ENCODE measurements at regions not wholly inside any gene's neighbourhood (a gene's known extent, or its start where the extent isn't known, plus 50 kb on each side); places are given as distances from the start of the nearest gene placed in this dataset.
"Not testable (repeated sequence)": the region's sequence is repeated elsewhere in the genome, so short reads cannot be mapped to it uniquely, and the experiment has no call there.

DNA sequence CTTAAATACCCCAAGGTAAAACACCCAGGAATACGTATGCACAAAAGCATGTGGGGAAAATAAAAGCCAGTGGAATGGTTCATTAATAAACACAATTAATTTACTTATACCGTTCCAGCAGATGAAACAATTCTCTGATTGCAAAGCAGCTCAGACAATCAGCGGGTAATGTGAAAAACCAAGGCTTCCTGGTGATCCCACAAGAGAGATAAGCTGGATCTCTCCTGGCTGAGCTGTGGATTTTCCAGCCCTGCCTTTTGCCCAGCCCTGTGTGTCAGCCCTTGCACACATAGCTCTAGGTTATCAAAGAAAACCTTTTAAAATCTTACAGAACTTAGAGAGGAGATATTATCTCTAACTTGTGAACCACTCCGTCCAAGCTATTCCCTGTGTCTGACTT is 1010.7 kb upstream of the AUTS2 start:
- no peak for DNase-seq

DNA sequence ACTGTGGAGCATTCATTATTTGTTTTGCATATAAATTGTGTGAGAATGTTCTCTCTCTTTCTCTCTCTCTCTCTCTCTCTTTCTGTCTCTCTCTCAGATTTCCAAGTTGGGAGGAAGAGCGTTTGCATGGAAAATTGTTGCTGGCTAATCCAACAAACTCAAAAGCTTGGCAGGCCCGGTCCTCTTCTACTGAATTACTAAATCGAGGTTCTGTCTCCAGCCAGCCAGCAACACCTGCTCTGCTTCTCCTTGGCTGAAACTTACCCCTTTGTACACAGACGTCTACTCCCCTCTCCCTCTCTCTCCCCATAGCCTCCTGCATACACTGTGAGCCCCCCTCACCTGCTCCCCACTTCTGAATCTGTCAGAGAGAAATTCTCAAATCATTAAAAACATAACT is 996.4 kb upstream of the AUTS2 start:
- DNase-seq = no peak

DNA sequence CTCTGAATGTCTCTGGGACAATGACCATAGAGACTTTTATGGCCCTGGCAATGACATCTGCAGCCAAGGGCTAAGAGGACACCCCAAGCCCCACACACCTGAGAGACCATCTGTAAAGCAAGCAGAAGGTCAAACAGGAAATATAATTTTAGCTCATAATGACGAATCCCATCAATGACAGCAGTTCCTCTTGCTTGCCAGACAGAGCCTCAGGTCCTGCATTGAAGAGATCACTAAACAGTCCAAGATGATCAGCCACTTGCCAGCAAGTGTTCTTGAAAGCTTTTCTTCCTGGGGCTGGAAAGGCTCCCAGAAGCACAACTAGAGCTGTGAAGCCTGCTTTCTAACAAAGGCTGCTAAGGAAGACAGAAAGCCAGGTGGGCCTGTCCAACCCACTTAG is 993.7 kb upstream of the AUTS2 start:
- DNase-seq = no peak

DNA sequence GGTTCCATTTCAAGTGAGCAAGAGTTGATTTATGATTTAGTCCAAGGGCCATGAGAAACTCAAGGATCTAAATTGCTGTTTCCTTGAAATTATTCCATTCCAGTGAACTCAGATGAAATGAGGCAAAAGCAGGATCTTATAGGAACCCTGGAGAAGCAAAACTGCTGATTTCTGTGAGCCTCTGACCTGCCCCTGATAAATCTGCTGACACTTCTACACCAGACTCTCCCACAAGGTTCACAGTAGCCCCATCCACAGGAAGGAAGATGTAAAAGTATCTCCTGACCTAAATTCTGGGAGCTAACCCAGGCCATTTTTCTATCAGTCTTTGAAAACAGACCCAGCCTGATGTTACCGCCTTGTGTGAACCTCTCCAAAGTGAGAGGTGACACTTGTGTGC is 987.6 kb upstream of the AUTS2 start:
- DNase-seq = no peak

DNA sequence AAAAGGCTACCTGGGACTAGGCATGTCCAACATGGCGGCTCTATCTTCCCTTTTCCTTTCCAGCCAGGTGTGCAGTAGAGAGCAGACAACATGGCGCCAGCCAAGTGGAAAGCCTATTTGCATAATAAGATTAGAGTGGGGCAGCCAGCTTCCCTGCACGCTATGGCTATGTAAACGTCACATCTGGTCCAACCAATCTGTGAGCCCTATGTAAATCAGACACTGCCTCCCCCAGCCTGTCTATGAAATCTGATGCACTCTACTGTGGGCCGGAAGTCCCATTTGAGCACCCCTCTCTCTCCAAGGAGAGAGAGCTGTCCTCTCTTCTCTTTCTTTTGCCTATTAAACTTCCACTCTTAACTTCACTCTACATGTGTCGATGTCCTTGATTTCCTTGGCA is 984.9 kb upstream of the AUTS2 start:
- no peak for DNase-seq

DNA sequence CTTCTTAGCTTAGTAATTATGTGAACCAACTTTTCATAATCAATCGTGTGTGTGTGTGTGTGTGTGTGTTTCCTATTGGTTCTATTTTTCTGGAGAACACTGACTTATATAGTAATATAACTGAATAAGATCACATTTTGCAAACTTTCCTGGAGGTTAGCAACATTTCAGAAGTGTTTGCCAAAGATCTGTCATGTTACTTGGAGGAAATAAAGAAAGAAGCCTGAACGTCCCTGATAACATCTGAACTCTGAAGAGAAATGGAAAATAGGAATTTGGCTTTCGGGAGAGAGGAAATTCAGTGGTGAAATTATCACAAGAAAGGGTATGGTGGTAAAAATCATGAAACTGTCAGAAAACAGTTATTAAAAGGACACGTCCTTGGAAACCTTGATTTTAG is 984.4 kb upstream of the AUTS2 start:
- no peak for DNase-seq

DNA sequence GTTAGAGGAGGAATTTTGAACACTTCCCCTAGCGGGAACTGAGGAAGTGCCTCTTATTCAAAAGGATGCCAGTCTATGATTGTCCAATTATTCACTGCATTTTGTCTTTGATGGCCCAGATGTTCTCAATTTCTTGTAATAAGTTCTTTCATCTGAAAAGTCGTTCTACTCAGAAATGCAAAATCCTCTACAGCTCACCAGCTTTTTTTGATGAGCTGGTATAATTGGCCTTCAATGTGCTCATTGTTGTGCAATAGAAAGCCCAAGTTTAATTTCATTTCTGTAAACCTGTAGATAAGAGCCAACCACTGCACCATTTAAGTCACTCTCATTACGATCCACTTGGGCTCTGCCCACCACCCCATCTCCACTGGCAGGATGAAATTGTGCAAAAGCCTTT is 978.7 kb upstream of the AUTS2 start:
- no peak for DNase-seq

DNA sequence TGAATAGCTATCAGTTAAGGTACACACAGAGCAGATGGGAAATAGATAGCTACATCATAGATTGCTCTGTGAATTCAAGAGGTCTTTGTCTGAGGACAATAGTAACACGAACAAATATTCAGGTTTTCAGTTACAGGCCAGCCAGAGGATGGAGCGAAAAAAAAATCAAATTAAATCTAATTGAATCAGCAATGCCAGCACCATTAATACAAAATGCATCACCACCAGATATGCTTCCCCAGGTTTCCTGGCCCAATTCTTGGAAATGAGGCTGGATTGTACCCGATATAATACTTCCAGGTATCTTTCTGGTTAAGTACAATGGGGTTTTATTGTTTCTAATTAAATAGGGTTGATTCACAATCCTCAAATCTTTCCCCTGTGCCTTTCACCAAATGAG is 975.8 kb upstream of the AUTS2 start:
- no peak for DNase-seq

DNA sequence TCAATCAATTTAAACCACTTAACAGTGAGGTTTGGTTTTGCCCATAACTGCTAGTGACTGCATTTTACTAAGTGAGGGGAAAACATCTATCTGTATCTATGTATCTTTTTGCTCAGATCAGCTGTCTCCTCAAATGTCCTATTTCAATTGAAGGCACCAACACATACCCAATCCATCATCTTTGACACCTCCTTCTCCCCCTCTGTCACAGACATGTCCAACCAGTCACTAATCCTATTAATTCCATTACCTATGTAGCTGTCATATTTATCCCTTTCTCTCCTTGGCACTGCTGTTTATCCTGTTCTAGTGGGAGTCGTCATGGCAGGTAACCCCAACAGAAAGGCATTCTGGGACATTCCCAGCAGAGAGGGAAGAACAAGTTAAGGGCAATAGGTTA is 975.2 kb upstream of the AUTS2 start:
- no peak for DNase-seq

DNA sequence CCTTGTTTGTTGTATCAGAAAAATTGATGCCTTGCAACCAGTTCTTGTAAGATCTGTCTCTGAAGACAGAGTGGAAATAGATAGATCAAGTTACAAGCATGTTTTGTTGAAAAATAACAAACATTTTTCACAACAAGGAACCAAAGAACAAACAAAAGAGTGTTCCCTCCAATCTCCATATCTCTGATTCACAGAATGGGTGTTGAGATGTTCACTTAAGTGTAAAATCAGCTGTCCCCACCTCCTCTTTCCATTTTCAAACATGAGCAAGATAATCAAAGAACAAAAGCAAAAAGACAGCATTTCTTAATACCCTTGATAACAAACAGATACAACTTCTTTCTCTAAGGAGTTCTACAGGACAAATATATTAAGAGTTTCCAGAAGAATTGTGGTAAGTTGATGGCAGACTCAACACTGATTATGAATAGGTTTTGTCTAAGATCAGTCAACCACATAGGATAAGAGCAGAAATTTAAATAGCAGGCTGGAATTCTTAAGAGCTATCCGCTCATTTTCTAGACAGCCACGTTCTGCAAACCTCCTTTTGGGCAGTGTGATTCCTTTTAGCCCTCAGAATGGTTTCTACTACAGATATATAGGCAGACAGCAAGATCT is 970.9 kb upstream of the AUTS2 start:
- DNase-seq = no peak

DNA sequence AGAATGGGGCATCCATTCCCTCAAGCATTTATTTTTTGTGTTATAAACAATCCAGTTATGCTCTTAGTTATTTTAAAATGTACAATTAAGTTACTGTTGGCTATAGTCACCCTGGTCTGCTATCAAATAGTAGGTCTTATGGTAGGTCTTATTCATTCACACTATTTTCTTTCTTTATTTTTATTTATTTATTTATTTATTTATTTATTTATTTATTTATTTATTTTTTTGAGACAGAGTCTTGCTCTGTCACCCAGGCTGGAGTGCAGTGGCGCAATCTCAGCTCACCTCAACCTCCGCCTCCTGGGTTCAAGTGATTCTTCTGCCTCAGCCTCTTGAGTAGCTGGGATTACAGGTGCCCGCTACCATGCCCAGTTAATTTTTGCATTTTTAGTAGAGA is 967.4 kb upstream of the AUTS2 start:
- not testable (repeated sequence) for DNase-seq

DNA sequence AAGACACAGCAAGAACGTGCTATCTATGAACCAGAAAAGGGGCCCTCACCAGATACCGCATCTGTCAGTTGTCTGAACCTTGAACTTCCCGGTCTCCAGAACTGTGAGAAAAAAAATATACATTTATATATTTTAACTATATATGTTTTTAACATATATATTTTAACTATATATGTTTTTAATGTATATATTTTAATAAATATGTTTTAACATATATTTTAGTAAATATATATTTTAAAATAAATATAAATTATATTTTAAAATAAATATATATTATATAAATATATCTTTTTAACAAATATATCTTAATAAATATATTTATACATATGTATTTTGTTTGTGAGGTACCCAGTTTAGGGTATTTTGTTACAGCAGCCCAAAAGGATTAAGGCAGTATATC is 958.2 kb upstream of the AUTS2 start:
- DNase-seq = no peak

DNA sequence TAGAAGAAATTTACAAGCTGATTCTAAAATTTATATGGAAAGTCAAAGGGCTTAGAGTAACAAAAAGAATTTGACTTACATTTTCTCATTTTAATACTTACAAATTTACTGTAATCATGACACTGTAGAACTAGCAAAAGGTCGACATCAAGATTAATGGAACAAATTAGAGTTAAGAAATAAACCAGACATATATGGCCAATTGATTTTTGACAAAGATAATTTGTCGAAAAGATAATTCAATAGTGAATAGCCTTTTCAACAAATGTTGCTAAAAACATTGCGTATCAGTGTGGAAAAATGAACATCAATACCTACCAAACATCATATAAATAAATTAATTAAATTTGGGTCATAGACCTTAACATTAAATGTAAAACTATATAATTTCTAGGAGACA is 955.5 kb upstream of the AUTS2 start:
- no peak for DNase-seq

DNA sequence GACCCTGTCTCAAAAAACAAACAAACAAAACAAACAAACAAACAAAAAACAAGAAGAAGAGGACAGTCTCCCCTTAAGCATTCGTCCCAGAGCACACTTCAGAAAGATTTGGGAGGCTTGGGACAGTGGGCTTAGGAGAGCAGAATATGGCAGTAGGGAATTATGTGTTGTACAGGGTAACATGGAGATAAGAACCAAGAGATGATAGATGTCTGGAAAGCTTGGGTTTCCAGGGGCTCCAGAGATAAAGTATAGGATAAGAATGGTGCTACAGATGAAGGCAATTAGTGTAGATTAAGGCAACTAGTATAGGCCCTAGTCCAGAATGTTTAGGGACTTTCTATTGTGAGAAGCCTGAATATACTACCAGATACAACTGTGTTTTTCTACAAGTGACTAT is 934.9 kb upstream of the AUTS2 start:
- no peak for DNase-seq

DNA sequence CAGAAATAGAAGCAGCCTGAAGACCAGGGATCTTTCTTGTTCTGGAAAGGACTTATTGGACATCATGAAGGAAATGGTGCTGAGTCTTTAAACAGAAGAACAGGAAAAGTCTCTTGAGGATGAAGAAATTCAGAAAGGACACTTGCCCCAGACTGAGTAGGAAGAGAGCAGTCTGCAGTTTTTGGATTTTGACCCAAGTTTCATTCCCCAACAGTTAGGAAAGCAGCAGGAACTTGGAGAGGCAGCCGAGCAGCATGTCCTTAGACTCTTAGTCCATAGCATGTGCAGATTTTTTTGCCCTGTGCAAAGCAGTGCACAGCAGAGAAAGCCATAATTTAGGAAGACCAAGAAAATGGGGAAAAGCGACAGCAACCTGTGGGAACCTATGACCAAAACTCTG is 927.2 kb upstream of the AUTS2 start:
- DNase-seq = no peak

DNA sequence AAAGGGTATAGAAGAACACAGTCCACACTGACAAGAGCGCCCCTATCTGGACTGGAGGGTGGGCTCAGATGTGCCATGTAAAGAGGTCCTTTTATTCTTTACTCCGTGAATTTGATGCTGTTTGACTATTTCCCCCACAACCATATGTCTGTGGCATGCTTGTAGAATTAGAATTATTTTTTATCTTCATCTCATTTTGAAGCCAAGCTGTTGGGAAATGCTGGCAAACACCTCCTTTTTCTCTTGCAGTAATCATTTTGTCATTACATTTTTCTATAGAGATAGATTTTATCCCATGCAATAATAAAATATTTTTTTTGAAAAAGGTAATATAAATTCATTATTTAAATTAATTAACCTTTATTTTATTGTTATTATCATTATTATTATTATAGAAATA is 926.6 kb upstream of the AUTS2 start:
- no peak for DNase-seq

DNA sequence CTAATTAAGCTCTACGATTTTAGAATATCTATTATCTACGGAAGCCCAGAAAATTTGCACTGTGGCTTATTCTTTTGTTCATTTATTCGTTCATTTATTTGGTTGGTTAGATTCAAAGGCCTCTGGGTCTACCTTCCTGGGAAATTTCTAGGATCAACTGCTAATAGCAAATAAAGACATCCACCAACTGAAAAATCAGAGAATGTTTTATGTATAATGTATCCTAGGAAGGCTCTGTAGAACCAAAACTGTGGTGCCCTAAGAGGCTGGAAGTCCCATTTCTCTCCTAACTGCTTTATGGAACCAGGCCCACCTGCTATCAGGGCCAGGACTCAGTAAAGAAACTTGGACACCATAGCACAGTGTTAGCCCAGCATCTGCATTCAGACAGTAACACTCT is 923.4 kb upstream of the AUTS2 start:
- DNase-seq = no peak

DNA sequence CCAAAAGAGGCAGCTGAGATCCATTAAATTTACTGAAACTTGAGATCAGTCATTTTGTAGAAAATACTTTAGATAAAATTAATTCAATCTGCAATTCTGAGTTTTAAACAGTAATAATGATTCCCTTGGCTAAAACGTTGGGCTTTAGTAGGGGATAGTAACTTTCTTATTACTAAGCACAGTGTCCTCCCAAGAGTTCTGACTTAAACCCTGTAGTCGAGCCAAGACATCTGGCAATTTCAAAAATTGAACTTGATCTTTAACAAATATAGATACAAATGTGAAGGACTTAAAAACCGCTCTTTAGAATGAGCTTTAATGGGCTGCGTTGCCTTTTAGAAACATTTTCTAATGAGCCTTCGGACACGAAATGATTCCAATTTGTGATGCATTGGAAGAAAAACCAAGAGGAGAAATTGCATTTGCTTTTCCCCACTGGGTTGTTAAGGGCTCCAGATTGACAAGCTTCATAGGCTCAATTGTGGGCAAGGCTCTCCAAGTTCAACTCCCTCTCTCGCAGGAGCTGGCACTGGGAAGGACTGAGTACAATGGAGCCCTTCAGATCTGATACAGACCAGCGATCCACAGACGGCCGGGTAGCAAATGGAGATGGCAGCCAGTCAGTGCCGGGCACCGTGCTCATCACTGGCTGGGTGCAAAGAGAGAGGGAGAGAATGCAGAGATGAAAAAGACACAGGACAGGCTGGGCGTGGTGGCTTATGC is 921.3 kb upstream of the AUTS2 start:
- DNase-seq = no peak

DNA sequence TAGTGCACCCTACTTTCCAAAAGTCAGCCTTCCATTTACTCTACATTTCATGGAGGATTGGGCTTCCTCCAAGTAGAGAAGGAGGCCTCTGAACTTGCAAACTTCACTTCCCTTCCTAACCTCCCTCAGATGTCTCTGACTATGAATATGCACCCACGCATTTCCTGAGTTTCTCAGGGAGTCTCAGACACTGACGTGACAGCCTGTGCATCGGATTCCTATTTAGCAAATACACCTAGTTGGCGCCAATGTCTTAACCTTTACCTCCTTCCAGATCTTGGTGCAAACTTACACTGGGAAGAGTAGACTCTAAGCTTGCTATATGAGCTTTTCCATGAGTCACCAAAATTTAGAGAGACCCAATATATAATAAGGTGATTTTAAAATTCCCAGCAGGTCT is 920.1 kb upstream of the AUTS2 start:
- no peak for DNase-seq

DNA sequence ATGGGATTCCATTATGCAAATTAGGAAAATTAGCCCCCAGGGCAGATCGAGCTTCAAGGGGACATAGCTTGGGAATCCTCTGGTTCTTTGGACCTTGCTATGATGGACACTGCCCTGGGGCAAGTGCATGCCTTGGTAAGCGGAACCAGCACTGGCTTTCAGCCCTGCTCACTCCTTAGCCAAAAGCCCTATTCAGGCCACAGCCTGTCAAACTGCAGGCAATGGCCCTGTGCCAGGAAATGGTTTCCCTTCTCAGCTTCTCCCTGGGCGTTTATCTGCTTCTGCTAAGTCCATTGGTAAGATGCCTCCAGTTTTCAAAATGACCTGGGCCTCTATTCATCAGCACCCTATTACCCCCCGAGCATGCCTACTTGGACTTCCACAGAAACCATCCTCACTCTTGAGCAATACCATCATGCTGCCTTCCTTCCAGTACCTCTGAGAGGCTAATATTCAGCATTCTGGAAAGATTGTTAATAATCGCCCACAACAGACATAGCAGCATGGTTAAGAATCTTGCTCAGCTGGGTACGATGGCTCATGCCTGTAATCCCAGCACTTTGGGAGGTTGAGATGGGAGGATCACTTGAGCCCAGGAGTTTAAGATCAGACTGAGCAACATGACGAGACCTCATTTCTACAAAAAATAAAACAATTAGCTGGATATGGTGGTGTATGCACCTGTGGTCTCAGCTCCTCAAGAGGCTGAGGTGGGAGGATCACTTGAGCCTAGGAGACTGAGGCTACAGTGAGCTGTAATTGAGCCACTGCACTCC is 918.6 kb upstream of the AUTS2 start:
- no peak for DNase-seq

DNA sequence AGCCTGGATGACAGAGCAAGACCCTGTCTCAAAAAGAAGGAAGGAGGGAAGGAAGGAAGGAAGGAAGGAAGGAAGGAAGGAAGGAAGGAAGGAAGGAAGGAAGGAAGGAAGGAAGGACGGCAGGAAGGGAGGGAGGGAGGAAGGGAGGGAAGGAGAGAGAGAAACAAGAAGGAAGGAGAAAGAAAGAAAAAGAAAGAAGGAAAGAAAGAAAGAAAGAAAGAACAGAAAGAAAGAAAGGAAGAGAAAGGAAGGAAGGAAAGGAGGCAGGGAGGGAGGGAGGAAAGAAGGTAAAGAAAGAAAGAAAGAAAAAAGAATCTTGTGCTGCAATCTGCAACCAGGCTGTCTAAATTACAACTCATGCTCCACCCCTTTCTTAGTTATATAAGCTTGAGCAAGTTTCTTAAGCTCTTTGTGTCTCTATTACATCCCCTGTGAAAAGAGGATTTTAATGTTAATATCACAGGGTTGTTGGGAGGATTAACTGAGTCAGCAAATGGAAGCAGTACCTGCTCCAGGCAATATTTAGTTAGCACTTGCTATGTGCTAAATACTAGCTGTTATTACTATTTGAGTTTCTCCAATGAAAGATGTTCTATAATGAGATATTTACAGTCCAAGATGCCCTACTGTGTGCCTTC is 917.9 kb upstream of the AUTS2 start:
- no peak for DNase-seq

DNA sequence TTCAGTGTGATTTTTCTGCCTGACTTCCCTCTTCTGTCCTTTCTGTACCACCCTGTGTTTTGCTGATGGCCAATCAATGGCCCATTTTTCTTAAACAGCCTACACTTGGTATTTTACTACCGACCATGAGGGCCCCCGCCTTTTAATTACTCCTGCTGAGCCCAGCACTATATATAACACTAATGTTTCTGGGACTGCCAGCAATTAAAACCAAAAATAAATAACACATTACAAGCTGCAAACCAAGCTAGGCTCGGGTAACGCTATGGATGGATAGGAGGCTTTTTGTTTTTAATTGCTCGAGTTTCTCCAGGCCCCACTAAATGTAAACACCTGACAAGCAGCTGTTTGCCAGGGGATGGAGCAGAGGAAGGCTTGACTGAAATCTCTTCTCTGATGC is 915.4 kb upstream of the AUTS2 start:
- DNase-seq = no peak

DNA sequence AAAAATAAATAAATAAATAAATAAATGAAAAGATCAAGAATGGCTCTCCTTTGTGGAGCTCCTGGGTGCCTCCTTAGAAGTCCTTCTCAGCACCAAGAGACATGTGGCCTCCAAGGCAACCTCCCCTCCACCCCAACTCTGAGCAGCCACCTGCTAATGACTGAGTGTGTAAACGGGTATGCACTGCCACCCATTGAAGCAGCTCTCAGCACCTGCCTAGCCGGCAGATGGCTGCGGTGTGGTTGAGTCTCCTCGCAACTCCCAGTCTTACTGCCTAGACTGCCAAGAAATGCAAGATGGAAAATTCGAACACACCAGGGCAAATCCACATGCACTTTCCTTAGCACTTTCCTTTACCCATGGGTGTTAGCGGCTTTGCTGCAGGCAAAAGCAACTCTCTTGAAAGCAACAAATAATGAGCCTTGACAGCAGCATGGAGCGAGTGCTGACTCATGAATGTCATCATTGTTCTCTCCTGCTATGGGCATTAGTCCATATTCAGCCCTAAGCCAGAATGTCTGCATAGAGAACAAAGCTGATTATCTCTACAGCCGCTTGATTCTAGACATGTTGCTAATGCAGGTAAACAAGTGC is 913.9 kb upstream of the AUTS2 start:
- no peak for DNase-seq

DNA sequence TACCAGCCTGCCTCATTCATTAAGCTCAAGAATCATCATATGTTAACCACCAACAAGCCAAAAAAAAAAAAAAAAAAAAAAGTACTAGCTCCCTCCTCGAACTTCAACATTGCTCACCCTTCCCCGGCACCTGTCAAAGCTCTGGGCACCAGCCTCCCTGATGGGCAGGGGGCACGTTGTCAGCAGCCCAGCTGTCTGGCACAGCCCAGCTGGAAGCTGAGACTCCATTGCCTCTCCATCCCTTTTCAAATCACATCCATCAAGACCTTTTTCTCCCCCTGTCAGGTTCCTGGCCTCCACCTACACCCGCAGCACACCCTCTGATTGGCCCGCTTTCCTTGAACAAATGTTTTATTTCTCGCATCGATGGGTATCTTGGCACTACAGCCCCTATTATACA is 913.3 kb upstream of the AUTS2 start:
- no peak for DNase-seq
